Stimulated activated CD8-positive, alpha-beta memory T cell treated with anti-CD3 and anti-CD28 coated beads, Interleukin-4, amount 100 ng/mL, for 48 hours (primary cell): ENCODE measurements at regions not wholly inside any gene's neighbourhood (a gene's known extent, or its start where the extent isn't known, plus 50 kb on each side); places are given as distances from the start of the nearest gene placed in this dataset.
"Not testable (repeated sequence)": the region's sequence is repeated elsewhere in the genome, so short reads cannot be mapped to it uniquely, and the experiment has no call there.

Source experiments
- DNase-seq: peaks from one replicate; pipeline ENCODE4 v3.0.0-alpha.2; 2020

- DNase-seq = no peak
Observed at GRCh38 chr6:145143379-145143778, 591.9 kb downstream of the EPM2A start.

- DNase-seq = no peak
Observed at GRCh38 chr6:145147559-145147958, 587.8 kb downstream of the EPM2A start.

GRCh38 chr6:145147981-145148749 lies 587.2 kb downstream of the EPM2A start:
- DNase-seq = no peak

DNA sequence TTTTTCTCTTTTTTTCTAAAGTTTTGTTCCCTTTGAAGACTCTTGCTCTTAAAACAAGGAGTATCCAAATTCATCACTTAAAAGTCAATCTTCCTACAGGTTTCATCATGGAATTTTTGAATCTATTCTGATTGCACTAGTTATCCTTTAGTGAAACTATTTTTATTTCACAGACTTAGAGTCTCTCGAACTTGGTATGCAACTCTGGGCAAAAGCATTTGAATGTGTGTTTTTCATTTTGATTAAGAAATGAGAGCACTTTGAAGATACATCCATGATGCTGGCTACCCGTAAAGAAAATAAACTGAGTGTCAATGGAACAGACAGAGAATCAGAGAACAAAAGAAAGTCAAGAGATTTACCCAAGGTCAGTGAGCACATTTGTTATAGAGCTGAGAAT lies 586.5 kb downstream of the EPM2A start:
- DNase-seq = no peak

DNA sequence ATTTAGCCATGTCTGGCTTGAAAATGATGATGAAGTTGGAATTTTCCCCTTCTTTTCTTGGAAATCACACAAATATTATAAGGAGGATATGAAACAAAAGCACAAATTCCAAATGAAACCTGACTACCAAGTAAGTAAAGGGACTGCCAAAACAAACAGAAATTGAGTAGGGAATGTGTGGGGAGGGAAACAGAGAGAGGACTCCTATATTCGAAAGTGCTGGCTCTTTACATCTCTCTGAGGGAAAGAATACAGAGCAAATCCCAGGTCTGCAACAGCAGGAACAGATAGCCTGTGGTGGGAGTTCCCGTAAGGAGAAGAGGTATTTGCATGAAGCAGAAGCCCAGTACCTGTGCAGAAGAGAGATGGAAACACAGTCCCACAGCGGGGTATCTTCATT lies 583.7 kb downstream of the EPM2A start:
- no peak for DNase-seq

DNA sequence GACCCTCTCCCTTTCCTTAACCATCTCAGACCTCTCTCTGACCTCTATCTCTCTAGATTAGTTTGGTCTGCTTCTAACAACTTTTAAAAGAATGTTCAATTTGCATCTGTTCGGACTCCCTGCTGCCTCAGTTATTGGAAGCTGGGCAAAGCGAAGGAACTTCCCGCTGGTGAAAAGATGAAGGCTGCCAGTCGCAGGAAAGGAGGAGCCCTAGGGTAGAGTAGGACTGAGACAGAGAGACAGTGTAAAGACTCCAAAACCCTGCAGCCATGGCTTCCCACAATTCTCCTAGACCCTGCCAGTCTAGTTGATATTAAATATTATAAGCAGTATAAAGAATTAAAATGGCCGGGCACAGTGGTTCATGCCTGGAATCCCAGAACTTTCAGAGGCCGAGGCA lies 581.8 kb downstream of the EPM2A start:
- no peak for DNase-seq

DNA sequence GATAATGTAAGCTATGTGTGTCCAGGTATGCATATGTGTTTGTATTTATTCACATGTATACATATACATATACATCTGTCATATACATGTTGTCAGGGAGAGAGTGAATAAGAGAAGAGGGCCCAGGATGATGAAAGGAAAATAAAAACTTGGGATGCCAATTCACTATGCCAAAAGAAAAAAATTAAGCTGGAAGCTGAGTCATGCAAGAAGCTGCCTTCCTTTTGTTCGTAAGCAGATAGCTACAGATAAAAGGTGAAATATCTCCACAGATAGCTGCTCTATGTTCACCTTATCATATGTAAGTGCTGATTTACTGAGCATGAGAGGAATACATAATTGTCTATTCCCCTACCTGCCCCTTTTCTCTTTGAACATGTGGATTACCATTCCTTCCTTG lies 579.9 kb downstream of the EPM2A start:
- no peak for DNase-seq

- DNase-seq = no peak
Observed at GRCh38 chr6:145155873-145156782, 579.2 kb downstream of the EPM2A start.

DNA sequence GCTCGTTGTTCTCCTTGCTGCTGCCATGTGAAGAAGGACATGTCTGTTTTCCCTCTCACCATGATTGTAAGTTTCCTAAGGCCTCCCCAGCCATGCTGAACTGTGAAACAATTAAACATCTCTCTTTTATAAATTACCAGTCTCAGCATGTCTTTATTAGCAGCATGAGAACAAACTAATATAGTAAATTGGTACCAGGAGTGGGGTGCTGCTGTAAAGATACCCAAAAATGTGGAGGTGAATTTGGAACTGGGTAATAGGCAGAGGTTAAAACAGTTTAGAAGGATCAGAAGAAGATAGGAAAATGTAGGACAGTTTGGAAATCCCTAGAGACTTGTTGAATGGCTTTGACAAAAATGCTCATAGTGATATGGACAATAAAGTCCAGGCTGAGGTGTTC lies 576.7 kb downstream of the EPM2A start:
- not testable (repeated sequence) for DNase-seq

- no peak for DNase-seq
Observed at GRCh38 chr6:145159921-145160320, 575.4 kb downstream of the EPM2A start.

- DNase-seq = no peak
Observed at GRCh38 chr6:145161501-145161900, 573.8 kb downstream of the EPM2A start.

GRCh38 chr6:145169726-145170224 lies 565.5 kb downstream of the EPM2A start:
- DNase-seq = no peak

DNA sequence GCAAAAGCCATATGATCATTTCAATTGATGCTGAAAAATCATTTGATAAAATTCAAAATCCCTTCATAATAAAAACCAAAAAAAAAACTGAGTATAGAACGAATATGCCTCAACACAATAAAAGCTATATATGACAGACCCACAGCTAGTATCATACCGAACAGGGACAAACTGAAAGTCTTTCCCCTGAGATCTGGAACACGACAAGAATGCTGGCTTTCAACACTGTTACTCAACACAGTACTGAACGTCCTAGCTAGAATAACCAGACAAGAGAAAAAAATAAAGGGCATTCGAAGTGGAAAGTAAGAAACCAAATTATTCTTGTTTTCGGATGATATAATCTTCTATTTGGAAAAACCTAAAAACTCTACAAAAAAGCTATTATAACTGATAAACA lies 559.9 kb downstream of the EPM2A start:
- DNase-seq = no peak

GRCh38 chr6:145178391-145178790 lies 556.9 kb downstream of the EPM2A start:
- DNase-seq = no peak

- no peak for DNase-seq
Observed at GRCh38 chr6:145187491-145188206, 547.7 kb downstream of the EPM2A start.

DNA sequence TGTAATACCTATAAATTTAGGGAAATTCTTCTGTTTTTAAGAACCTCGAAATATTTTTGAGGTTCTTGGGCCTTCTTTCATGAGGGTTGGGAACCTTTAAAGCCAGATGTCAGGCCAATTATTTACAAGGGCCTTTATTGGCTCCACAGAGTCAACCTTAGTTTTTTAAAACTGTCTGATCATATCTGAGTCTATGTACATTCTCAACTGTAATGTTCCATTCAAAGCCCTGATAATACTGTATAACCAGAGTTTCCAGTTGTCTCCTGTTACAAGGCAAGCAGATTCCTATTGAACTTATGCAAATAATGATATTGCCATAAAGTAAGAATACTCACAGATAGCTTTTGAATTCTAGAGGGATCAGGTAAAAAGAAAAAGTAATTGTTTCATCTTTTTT lies 545.5 kb downstream of the EPM2A start:
- no peak for DNase-seq

DNA sequence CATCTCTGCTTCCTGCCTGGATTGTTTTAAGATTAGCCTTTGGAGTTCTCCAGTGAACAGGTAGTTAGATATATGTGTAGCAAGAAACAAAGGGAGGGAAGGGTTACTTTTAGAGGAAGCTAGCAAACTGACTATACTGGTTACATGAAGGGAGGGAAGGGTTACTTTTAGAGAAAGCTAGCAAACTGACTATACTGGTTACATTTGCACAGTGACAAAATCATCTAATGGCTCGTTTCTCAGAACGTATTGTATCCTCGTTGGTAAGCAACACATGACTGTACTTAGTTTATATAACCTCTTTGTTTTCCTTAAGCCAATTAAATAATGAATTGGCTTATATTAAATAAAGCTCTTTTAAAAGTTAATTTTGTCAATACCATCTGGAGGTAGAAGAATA lies 540.9 kb downstream of the EPM2A start:
- DNase-seq = no peak

GRCh38 chr6:145199961-145200360 lies 535.4 kb downstream of the EPM2A start:
- no peak for DNase-seq

DNA sequence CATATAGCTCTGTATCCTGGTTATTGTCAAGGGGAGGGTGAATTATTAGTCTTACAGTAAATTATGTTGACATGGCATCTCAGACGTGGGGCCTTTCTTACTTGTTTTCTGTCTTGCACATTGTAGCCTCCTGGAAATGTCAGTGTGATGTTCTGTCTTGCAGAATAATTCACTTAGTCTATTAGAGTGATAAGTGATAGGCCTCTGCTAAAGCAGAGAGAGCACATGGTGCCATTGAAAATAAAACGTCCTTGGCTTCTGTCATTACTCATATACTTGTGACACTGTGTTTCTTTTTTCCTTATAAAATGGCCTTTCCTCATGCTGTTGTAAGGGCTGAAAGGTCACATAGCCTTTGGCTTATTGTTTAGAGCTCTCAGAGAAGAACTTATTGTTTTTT lies 531.0 kb downstream of the EPM2A start:
- no peak for DNase-seq

DNA sequence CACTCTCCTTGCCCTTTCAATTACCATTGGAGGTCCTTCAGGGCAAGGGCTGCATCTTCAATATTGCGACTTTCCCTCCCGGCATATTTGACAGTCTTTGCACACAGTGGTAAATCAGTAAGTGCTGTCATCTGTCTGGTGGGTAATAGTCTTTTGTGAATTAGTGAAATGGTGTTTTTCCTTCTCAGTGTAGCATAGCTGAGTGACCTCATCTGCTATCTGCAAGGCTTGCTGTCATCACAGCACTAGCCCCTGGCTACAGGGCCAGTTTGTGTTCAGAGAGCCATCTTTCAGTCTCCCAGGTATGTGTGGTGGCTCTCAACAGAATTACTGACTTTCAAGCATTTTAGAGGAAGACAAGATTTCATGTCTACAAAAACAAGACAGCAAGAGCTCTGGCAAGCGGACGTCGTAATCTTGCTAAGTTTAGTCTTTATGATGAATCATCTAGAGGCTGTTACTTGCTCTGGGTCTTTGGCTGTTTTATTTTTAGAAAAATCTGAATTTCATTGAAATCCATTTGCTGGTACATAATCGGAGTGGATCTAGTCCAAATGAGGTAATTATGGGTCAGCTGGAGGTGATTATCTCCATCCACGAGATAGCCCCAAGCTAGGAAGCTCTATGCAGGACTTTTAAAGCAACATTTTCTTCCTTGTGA lies 528.9 kb downstream of the EPM2A start:
- no peak for DNase-seq

DNA sequence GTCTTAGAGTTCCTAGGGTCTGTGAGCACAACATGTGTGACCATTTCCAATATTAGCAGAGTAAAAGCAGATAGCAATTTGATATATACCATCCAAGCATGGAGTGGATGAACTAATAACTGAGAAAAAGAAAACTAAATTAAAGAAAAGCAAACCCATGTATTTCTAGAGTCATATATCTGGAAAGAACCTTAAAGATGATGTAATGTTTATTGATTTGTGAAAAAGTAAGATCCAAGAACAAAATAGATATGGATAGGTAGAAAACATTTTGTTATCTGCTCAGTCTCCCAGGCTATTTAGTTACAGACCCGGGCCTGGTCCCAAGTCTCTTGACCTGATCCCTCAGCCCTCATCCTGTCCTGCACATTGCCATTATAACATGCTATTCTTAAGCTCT lies 526.8 kb downstream of the EPM2A start:
- no peak for DNase-seq

GRCh38 chr6:145209272-145209671 lies 526.0 kb downstream of the EPM2A start:
- no peak for DNase-seq

DNA sequence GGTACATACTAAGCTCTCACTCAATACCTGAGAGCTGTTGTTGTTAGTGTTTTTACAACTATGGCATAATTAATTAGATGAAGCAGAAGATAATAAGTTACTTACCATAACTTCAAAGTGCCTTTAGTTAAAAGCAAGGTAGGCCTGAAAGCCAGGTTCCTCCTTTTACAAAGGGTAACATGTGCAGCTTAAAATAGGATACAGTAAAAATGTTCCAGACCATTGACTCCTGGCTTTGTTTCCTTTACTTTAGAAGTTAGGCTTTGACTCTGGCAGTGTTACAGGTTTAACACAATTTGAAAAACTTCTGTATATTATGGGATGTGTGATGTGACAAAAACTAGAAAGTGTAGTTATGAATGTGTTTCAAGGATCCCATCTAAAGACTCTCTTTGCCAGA lies 522.5 kb downstream of the EPM2A start:
- no peak for DNase-seq
